ENCODE measurements at regions not wholly inside any gene's neighbourhood (a gene's known extent, or its start where the extent isn't known, plus 50 kb on each side); places are given as distances from the start of the nearest gene placed in this dataset.
"Not testable (repeated sequence)": the region's sequence is repeated elsewhere in the genome, so short reads cannot be mapped to it uniquely, and the experiment has no call there.

DNA sequence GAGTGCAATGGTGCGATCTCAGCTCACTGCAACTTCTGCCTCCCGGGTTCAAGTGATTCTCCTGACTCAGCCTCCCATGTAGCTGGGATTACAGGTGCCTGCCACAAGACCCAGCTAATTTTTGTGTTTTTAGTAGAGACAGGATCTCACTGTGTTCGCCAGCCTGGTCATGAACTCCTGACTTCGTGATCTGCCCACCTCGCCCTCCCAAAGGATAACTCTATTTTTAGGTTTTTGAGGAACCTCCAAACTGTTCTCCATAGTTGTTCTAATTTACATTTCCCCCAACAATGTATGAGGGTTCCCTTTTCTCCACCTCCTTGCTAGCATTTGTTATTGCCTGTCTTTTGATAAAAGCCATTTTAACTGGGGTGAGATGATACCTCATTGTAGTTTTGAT is 53.7 kb upstream of the ZCCHC2 start:
- TF ChIP-seq CTCF (conservative IDR thresholded peaks at IDR 0.05; ENCODE audit: low read depth, low read length); EZH2 (IDR thresholded peaks at IDR 0.05; ENCODE audit: low read length, unreplicated experiment): not testable (repeated sequence)

Measured in PC-3 (cell line).